Ascending aorta (tissue), 2 donors: ENCODE measurements at regions not wholly inside any gene's neighbourhood (a gene's known extent, or its start where the extent isn't known, plus 50 kb on each side); places are given as distances from the start of the nearest gene placed in this dataset.

Source experiments
- DNase-seq, 2 donors: peaks; one replicate each; pipeline ENCODE4 v3.0.0-alpha.2; 2019; ENCODE audit warnings: low spot score in 2 of 2
- H3K27ac ChIP-seq, 2 donors: fragments of 200-600 bp; sonication (generic); one replicate each; pipeline ENCODE4 v1.5.1; 2016 to 2017; ENCODE audit warnings: mild to moderate bottlenecking in 1 of 2
- H3K27me3 ChIP-seq: fragments of 200-600 bp; sonication (generic); one replicate; pipeline ENCODE4 v1.5.1; 2017
- H3K36me3 ChIP-seq, 2 donors: fragments of 200-600 bp; sonication (generic); one replicate each; pipeline ENCODE4 v1.5.1; 2016
- H3K4me1 ChIP-seq, 2 donors: fragments of 200-600 bp; sonication (generic); one replicate each; pipeline ENCODE4 v1.5.1; 2016 to 2017; ENCODE audit warnings: mild to moderate bottlenecking in 1 of 2
- H3K4me3 ChIP-seq, 2 donors: fragments of 200-600 bp; sonication (generic); one replicate each; pipeline ENCODE4 v1.5.1; 2016 to 2017; ENCODE audit warnings: mild to moderate bottlenecking in 1 of 2
- H3K9me3 ChIP-seq, 2 donors: fragments of 200-600 bp; sonication (generic); one replicate each; pipeline ENCODE4 v1.5.1; 2016
- CTCF ChIP-seq, 3 experiments: fragments of 200-600 bp in 2 of 3; fragments of 450-650 bp in 1 of 3; sonication (generic) in 2 of 3; IDR thresholded peaks; one replicate each; pipeline ENCODE4 v1.5.1; 2016 to 2019; ENCODE audit warnings: antibody characterized with exemption in 3 of 3, mild to moderate bottlenecking in 1 of 3, moderate library complexity in 1 of 3
- intact Hi-C: fragments of 100-400 bp; cut with DNase I; formaldehyde crosslinking; loops from one replicate; pipeline ENCODE4 v1.15.1; 2023

GRCh38 chr22:49243965-49244364, 583.7 kb downstream of the BRD1 start:
- H3K4me1 ChIP-seq = no peaks in the 10 kb centered on the region
- no peak overlapping the region for H3K4me3 ChIP-seq
- TF ChIP-seq CTCF (IDR thresholded peaks at IDR 0.05) = no peak
- no peaks in the 10 kb centered on the region for H3K27me3 ChIP-seq
- H3K36me3 ChIP-seq = no peaks in the 10 kb centered on the region
- DNase-seq = peak in 1 of 2 donors; percentile 43
- no peaks in the 10 kb centered on the region for H3K9me3 ChIP-seq
- intact Hi-C loops = no loop called here
- no peak overlapping the region for H3K27ac ChIP-seq

- Histone ChIP-seq H3K27me3 (no peaks in the 10 kb centered on the region), H3K9me3 (no peaks in the 10 kb centered on the region), H3K4me1 (no peaks in the 10 kb centered on the region), H3K4me3 (no peak overlapping the region), H3K27ac (no peak overlapping the region), H3K36me3 (no peaks in the 10 kb centered on the region)
- intact Hi-C loops = no loop called here
- no peak for TF ChIP-seq CTCF (IDR thresholded peaks at IDR 0.05)
- DNase-seq = peak in 1 of 2 donors; percentile 30
These were observed 584.3 kb downstream of the BRD1 start for GRCh38 chr22:49243335-49243734.

- Histone ChIP-seq H3K4me3 (no peak overlapping the region), H3K9me3 (no peaks in the 10 kb centered on the region), H3K36me3 (no peaks in the 10 kb centered on the region), H3K27ac (no peak overlapping the region), H3K4me1 (no peaks in the 10 kb centered on the region), H3K27me3 (no peaks in the 10 kb centered on the region)
- no peak for DNase-seq
- intact Hi-C loops = no loop called here
- no peak for TF ChIP-seq CTCF (IDR thresholded peaks at IDR 0.05)
These were observed 585.2 kb downstream of the BRD1 start for GRCh38 chr22:49242480-49242879.

GRCh38 chr22:49241174-49241851, 586.4 kb downstream of the BRD1 start:
- H3K4me3 ChIP-seq = no peak overlapping the region
- no peaks in the 10 kb centered on the region for H3K36me3 ChIP-seq
- no peak overlapping the region for H3K27ac ChIP-seq
- H3K9me3 ChIP-seq = no peaks in the 10 kb centered on the region
- intact Hi-C loops = no loop called here
- DNase-seq = no peak
- TF ChIP-seq CTCF (IDR thresholded peaks at IDR 0.05) = no peak
- H3K4me1 ChIP-seq = no peaks in the 10 kb centered on the region
- no peaks in the 10 kb centered on the region for H3K27me3 ChIP-seq

GRCh38 chr22:49240472-49240871, 587.2 kb downstream of the BRD1 start:
- H3K4me1 ChIP-seq = no peaks in the 10 kb centered on the region
- H3K36me3 ChIP-seq = no peaks in the 10 kb centered on the region
- H3K9me3 ChIP-seq = no peaks in the 10 kb centered on the region
- TF ChIP-seq CTCF (IDR thresholded peaks at IDR 0.05) = no peak
- intact Hi-C loops = no loop called here
- no peaks in the 10 kb centered on the region for H3K27me3 ChIP-seq
- no peak overlapping the region for H3K27ac ChIP-seq
- DNase-seq = no peak
- H3K4me3 ChIP-seq = no peak overlapping the region

GRCh38 chr22:49240016-49240380, 587.7 kb downstream of the BRD1 start:
- intact Hi-C loops = no loop called here
- Histone ChIP-seq H3K4me1 (no peaks in the 10 kb centered on the region), H3K36me3 (no peaks in the 10 kb centered on the region), H3K27ac (no peak overlapping the region), H3K27me3 (no peaks in the 10 kb centered on the region), H3K4me3 (no peak overlapping the region), H3K9me3 (no peaks in the 10 kb centered on the region)
- DNase-seq = no peak
- no peak for TF ChIP-seq CTCF (IDR thresholded peaks at IDR 0.05)
